Muscle layer of duodenum (tissue), 2 donors: ENCODE measurements at regions not wholly inside any gene's neighbourhood (a gene's known extent, or its start where the extent isn't known, plus 50 kb on each side); places are given as distances from the start of the nearest gene placed in this dataset.

Experiments used
- H3K27ac ChIP-seq: one replicate; pipeline ENCODE4 v1.7.0; 2013; ENCODE audit warnings: mild to moderate bottlenecking, low read length
- H3K27me3 ChIP-seq: one replicate; pipeline ENCODE4 v1.7.0; 2013; ENCODE audit warnings: low read depth, mild to moderate bottlenecking, control low read depth, low read length
- H3K36me3 ChIP-seq, 2 donors: one replicate each; pipeline ENCODE4 v1.7.0; 2013; ENCODE audit warnings: low read length in 2 of 2, control low read depth in 1 of 2, mild to moderate bottlenecking in 1 of 2; ENCODE audit not compliant: insufficient read depth in 2 of 2, control insufficient read depth in 1 of 2
- H3K4me1 ChIP-seq, 2 donors: one replicate each; pipeline ENCODE4 v1.7.0; 2013; ENCODE audit warnings: low read length in 2 of 2, mild to moderate bottlenecking in 2 of 2, control low read depth in 1 of 2, moderate library complexity in 1 of 2; ENCODE audit not compliant: insufficient read depth in 2 of 2, control insufficient read depth in 1 of 2
- H3K4me3 ChIP-seq, 2 donors: one replicate each; pipeline ENCODE4 v1.7.0; 2013; ENCODE audit warnings: low read length in 2 of 2, low read depth in 1 of 2, mild to moderate bottlenecking in 1 of 2
- H3K9me3 ChIP-seq, 2 donors: one replicate each; pipeline ENCODE4 v1.7.0; 2013; ENCODE audit warnings: low read length in 2 of 2, control low read depth in 1 of 2, mild to moderate bottlenecking in 1 of 2; ENCODE audit not compliant: control insufficient read depth in 1 of 2
- donor health status: healthy.

GRCh38 chr3:56887402-56888025 lies 85.8 kb upstream of the ARHGEF3 start:
- no peaks in the 10 kb centered on the region for H3K36me3 ChIP-seq
- no peaks in the 10 kb centered on the region for H3K9me3 ChIP-seq
- H3K27me3 ChIP-seq, result no peaks in the 10 kb centered on the region
- H3K4me1 ChIP-seq, result no peaks in the 10 kb centered on the region
- no peak overlapping the region for H3K27ac ChIP-seq
- no peak overlapping the region for H3K4me3 ChIP-seq

- H3K36me3 ChIP-seq, result no peaks in the 10 kb centered on the region
- H3K4me1 ChIP-seq, result no peaks in the 10 kb centered on the region
- H3K9me3 ChIP-seq, result no peaks in the 10 kb centered on the region
Measured at GRCh38 chr3:56886314-56886713, 84.6 kb upstream of the ARHGEF3 start.

GRCh38 chr3:56885879-56886278 lies 84.1 kb upstream of the ARHGEF3 start:
- Histone ChIP-seq H3K4me1 (no peaks in the 10 kb centered on the region), H3K36me3 (no peaks in the 10 kb centered on the region), H3K4me3 (no peak overlapping the region), H3K27ac (no peak overlapping the region), H3K9me3 (no peaks in the 10 kb centered on the region), H3K27me3 (no peaks in the 10 kb centered on the region)

More at GRCh38 chr3:56886314-56886713, 84.6 kb upstream of the ARHGEF3 start:
- Histone ChIP-seq H3K27me3 (no peaks in the 10 kb centered on the region), H3K27ac (no peak overlapping the region), H3K4me3 (no peak overlapping the region)

- no peaks in the 10 kb centered on the region for H3K27me3 ChIP-seq
- no peak overlapping the region for H3K4me3 ChIP-seq
- no peaks in the 10 kb centered on the region for H3K36me3 ChIP-seq
- H3K9me3 ChIP-seq, result no peaks in the 10 kb centered on the region
- H3K4me1 ChIP-seq, result no peaks in the 10 kb centered on the region
- H3K27ac ChIP-seq, result no peak overlapping the region
Measured at GRCh38 chr3:56885453-56885852, 83.7 kb upstream of the ARHGEF3 start.

GRCh38 chr3:56884387-56884786 lies 82.6 kb upstream of the ARHGEF3 start:
- Histone ChIP-seq H3K27ac (no peak overlapping the region), H3K9me3 (no peaks in the 10 kb centered on the region)

GRCh38 chr3:56883828-56884227 lies 82.1 kb upstream of the ARHGEF3 start:
- Histone ChIP-seq H3K4me3 (no peak overlapping the region), H3K27me3 (no peaks in the 10 kb centered on the region), H3K9me3 (no peaks in the 10 kb centered on the region), H3K27ac (no peak overlapping the region), H3K4me1 (no peaks in the 10 kb centered on the region), H3K36me3 (no peaks in the 10 kb centered on the region)

More at GRCh38 chr3:56884387-56884786, 82.6 kb upstream of the ARHGEF3 start:
- no peaks in the 10 kb centered on the region for H3K36me3 ChIP-seq
- H3K4me1 ChIP-seq, result no peaks in the 10 kb centered on the region
- no peak overlapping the region for H3K4me3 ChIP-seq
- no peaks in the 10 kb centered on the region for H3K27me3 ChIP-seq

GRCh38 chr3:56882896-56883295 lies 81.1 kb upstream of the ARHGEF3 start:
- no peaks in the 10 kb centered on the region for H3K36me3 ChIP-seq
- no peaks in the 10 kb centered on the region for H3K9me3 ChIP-seq
- H3K27me3 ChIP-seq, result no peaks in the 10 kb centered on the region
- H3K4me3 ChIP-seq, result no peak overlapping the region
- peaks cover 0 to 2% of the 10 kb centered on the region in 2 donors for H3K4me1 ChIP-seq
- no peak overlapping the region for H3K27ac ChIP-seq

- Histone ChIP-seq H3K4me3 (no peak overlapping the region), H3K4me1 (peaks cover 0 to 6% of the 10 kb centered on the region in 2 donors), H3K9me3 (no peaks in the 10 kb centered on the region), H3K27me3 (no peaks in the 10 kb centered on the region), H3K27ac (no peak overlapping the region), H3K36me3 (no peaks in the 10 kb centered on the region)
Measured at GRCh38 chr3:56881841-56882240, 80.1 kb upstream of the ARHGEF3 start.

- Histone ChIP-seq H3K27me3 (no peaks in the 10 kb centered on the region), H3K27ac (no peak overlapping the region), H3K4me3 (no peak overlapping the region), H3K36me3 (no peaks in the 10 kb centered on the region), H3K4me1 (peaks cover 0 to 6% of the 10 kb centered on the region in 2 donors), H3K9me3 (no peaks in the 10 kb centered on the region)
Measured at GRCh38 chr3:56880720-56881575, 79.2 kb upstream of the ARHGEF3 start.

GRCh38 chr3:56879436-56880215 lies 77.9 kb upstream of the ARHGEF3 start:
- H3K27ac ChIP-seq, result no peak overlapping the region
- no peaks in the 10 kb centered on the region for H3K27me3 ChIP-seq
- no peaks in the 10 kb centered on the region for H3K9me3 ChIP-seq
- H3K36me3 ChIP-seq, result no peaks in the 10 kb centered on the region
- H3K4me1 ChIP-seq, result peaks cover 0 to 6% of the 10 kb centered on the region in 2 donors
- H3K4me3 ChIP-seq, result no peak overlapping the region

- H3K36me3 ChIP-seq, result no peaks in the 10 kb centered on the region
- H3K27ac ChIP-seq, result no peak overlapping the region
- no peak overlapping the region for H3K4me3 ChIP-seq
- H3K4me1 ChIP-seq, result peaks cover 0 to 6% of the 10 kb centered on the region in 2 donors
- H3K9me3 ChIP-seq, result no peaks in the 10 kb centered on the region
- no peaks in the 10 kb centered on the region for H3K27me3 ChIP-seq
Measured at GRCh38 chr3:56878074-56878473, 76.3 kb upstream of the ARHGEF3 start.
